Gastroesophageal sphincter (tissue), 3 donors: ENCODE measurements at regions not wholly inside any gene's neighbourhood (a gene's known extent, or its start where the extent isn't known, plus 50 kb on each side); places are given as distances from the start of the nearest gene placed in this dataset.

ENCODE experiments used
- POLR2AphosphoS5 ChIP-seq: sonication (generic); formaldehyde crosslinking; IDR thresholded peaks from one replicate; pipeline ENCODE4 v1.6.1; 2017; ENCODE audit warnings: antibody characterized with exemption
- TF ChIP-seq, protein P1 (sequence below), 4 experiments: fragments of 200-600 bp in 2 of 4; fragments of 450-650 bp in 2 of 4; sonication (generic) in 1 of 4; IDR thresholded peaks; one replicate each; pipeline ENCODE4 v1.5.1; 2017 to 2019; ENCODE audit warnings: antibody characterized with exemption in 4 of 4, mild to moderate bottlenecking in 2 of 4, moderate library complexity in 2 of 4

DNA sequence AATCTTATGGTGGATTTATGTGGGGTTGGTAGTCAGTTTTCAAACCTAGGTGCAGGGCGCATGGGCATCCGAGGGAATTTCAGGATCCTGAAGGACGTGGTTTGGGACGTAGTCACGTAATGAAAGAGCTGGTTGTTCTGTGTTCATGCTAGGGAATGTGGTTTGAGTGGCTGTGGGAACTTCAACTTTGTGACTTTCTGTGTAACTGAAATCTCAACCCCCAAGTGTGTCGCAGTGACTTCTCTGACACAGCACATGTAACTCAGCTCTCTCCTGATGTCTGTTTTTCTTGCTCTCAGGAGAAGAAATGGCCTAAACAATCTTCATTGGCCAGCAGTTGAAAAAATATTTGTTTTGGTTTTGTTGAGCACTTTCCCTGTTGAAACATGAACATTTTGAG is 199.0 kb downstream of the PTEN start:
- TF ChIP-seq POLR2AphosphoS5: no peak
- TF ChIP-seq, protein P1, sequence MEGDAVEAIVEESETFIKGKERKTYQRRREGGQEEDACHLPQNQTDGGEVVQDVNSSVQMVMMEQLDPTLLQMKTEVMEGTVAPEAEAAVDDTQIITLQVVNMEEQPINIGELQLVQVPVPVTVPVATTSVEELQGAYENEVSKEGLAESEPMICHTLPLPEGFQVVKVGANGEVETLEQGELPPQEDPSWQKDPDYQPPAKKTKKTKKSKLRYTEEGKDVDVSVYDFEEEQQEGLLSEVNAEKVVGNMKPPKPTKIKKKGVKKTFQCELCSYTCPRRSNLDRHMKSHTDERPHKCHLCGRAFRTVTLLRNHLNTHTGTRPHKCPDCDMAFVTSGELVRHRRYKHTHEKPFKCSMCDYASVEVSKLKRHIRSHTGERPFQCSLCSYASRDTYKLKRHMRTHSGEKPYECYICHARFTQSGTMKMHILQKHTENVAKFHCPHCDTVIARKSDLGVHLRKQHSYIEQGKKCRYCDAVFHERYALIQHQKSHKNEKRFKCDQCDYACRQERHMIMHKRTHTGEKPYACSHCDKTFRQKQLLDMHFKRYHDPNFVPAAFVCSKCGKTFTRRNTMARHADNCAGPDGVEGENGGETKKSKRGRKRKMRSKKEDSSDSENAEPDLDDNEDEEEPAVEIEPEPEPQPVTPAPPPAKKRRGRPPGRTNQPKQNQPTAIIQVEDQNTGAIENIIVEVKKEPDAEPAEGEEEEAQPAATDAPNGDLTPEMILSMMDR (IDR thresholded peaks at IDR 0.05): no peak
